IMR-90 (cell line): ENCODE measurements at regions not wholly inside any gene's neighbourhood (a gene's known extent, or its start where the extent isn't known, plus 50 kb on each side); places are given as distances from the start of the nearest gene placed in this dataset.

Experiments used
- ATAC-seq: fragments of 200-7000 bp; cut with Tn5 transposase; 2 replicates; pipeline ENCODE4 v1.9.1; 2020; ENCODE audit warnings: low read depth, mild to moderate bottlenecking, moderate library complexity
- BruUV-seq: library from RNA; stranded (reverse); fragments of 400-500 nt; replicated peaks from 2 replicates; lab custom pipeline; 2021; lab: Mats Ljungman, UMichigan
- CTCF ChIA-PET: fragments of 300-600 bp; formaldehyde crosslinking; extraction: SDS; loops from one replicate; lab custom pipeline; 2021; ENCODE audit warnings: antibody characterized with exemption; lab: Yijun Ruan, JAX
- POLR2A ChIA-PET: fragments of 300-600 bp; sonication (Branson Sonifier 250); formaldehyde crosslinking; loops from one replicate; lab custom pipeline; 2022; ENCODE audit warnings: antibody characterized with exemption; ENCODE audit not compliant: unreplicated experiment; lab: Charles Lee
- DNase-seq: peaks from one replicate; pipeline ENCODE4 v3.0.0; 2013
- H2AFZ ChIP-seq: replicated peaks from 2 replicates; pipeline ENCODE3; 2013; ENCODE audit warnings: low read length, mild to moderate bottlenecking; ENCODE audit not compliant: poor library complexity
- H2AK5ac ChIP-seq: 2 replicates; pipeline ENCODE4 v1.6.1; 2013; ENCODE audit warnings: low read depth, low read length, inconsistent platforms
- H2AK9ac ChIP-seq: replicated peaks from 2 replicates; pipeline ENCODE3; 2013; ENCODE audit warnings: mild to moderate bottlenecking, low read depth, low read length, moderate library complexity; ENCODE audit not compliant: poor library complexity
- H2BK120ac ChIP-seq: 2 replicates; pipeline ENCODE4 v1.6.1; 2013; ENCODE audit warnings: low read depth, low read length, inconsistent platforms
- H2BK15ac ChIP-seq: 3 replicates; pipeline ENCODE4 v1.6.1; 2013; ENCODE audit warnings: low read depth, low read length, inconsistent platforms
- H2BK20ac ChIP-seq: 2 replicates; pipeline ENCODE4 v1.6.1; 2013; ENCODE audit warnings: low read depth, mild to moderate bottlenecking, inconsistent platforms, low read length, moderate library complexity
- H2BK5ac ChIP-seq: 2 replicates; pipeline ENCODE4 v1.6.1; 2013; ENCODE audit warnings: mild to moderate bottlenecking, low read depth, low read length, inconsistent platforms; ENCODE audit not compliant: poor library complexity, severe bottlenecking
- H3K14ac ChIP-seq: replicated peaks from 2 replicates; pipeline ENCODE4 v1.6.1; 2013; ENCODE audit warnings: low read depth, low read length, inconsistent platforms
- H3K18ac ChIP-seq: 2 replicates; pipeline ENCODE4 v1.6.1; 2013; ENCODE audit warnings: low read depth, low read length, control low read depth
- H3K23ac ChIP-seq: 2 replicates; pipeline ENCODE4 v1.6.1; 2013; ENCODE audit warnings: low read depth, low read length, inconsistent platforms
- H3K27ac ChIP-seq: 2 replicates; pipeline ENCODE4 v1.5.1; 2013; ENCODE audit warnings: mild to moderate bottlenecking, control low read depth, low read length; ENCODE audit not compliant: insufficient read depth
- H3K27me3 ChIP-seq: 2 replicates; pipeline ENCODE4 v1.6.1; 2013; ENCODE audit warnings: low read length; ENCODE audit not compliant: control insufficient read depth, insufficient read depth
- H3K36me3 ChIP-seq: 2 replicates; pipeline ENCODE4 v1.6.1; 2013; ENCODE audit warnings: low read length, mixed read lengths; ENCODE audit not compliant: control insufficient read depth, insufficient read depth
- H3K4ac ChIP-seq: 2 replicates; pipeline ENCODE4 v1.6.1; 2013; ENCODE audit warnings: low read depth, low read length, inconsistent platforms
- H3K4me1 ChIP-seq: 2 replicates; pipeline ENCODE4 v1.6.1; 2013; ENCODE audit warnings: low read length, mixed read lengths; ENCODE audit not compliant: control insufficient read depth, insufficient read depth
- H3K4me2 ChIP-seq: 2 replicates; pipeline ENCODE4 v1.6.1; 2013; ENCODE audit warnings: low read depth, mild to moderate bottlenecking, control low read depth, low read length, moderate library complexity
- H3K4me3 ChIP-seq: 2 replicates; pipeline ENCODE4 v1.5.1; 2013; ENCODE audit warnings: low read depth, mild to moderate bottlenecking, control low read depth, low read length, moderate library complexity; ENCODE audit not compliant: insufficient read depth
- H3K56ac ChIP-seq: 2 replicates; pipeline ENCODE4 v1.6.1; 2013; ENCODE audit warnings: low read length, inconsistent platforms; ENCODE audit not compliant: insufficient read depth; ENCODE audit errors: extremely low read depth
- H3K79me1 ChIP-seq, 2 experiments: 2 replicates each; pipeline ENCODE4 v1.6.1; 2013; ENCODE audit warnings: low read length in 2 of 2, inconsistent platforms in 1 of 2, low read depth in 1 of 2
- H3K9ac ChIP-seq: 2 replicates; pipeline ENCODE4 v1.6.1; 2013; ENCODE audit warnings: low read depth, low read length, control low read depth
- H3K9me1 ChIP-seq: 2 replicates; pipeline ENCODE4 v1.6.1; 2013; ENCODE audit warnings: low read length, inconsistent platforms; ENCODE audit not compliant: insufficient read depth
- H3K9me3 ChIP-seq: 2 replicates; pipeline ENCODE4 v1.6.1; 2013; ENCODE audit warnings: low read length; ENCODE audit not compliant: control insufficient read depth, insufficient read depth
- H4K20me1 ChIP-seq: 2 replicates; pipeline ENCODE4 v1.6.1; 2013; ENCODE audit warnings: low read length, inconsistent platforms; ENCODE audit not compliant: insufficient read depth
- H4K5ac ChIP-seq: 2 replicates; pipeline ENCODE4 v1.6.1; 2013; ENCODE audit warnings: mild to moderate bottlenecking, low read depth, low read length, control low read depth
- H4K8ac ChIP-seq, 2 experiments: 2 replicates each; pipeline ENCODE4 v1.6.1; 2013; ENCODE audit warnings: low read depth in 2 of 2, low read length in 2 of 2, control low read depth in 1 of 2, inconsistent platforms in 1 of 2
- H4K91ac ChIP-seq: 2 replicates; pipeline ENCODE4 v1.6.1; 2013; ENCODE audit warnings: low read depth, low read length, inconsistent platforms; ENCODE audit not compliant: insufficient read depth
- CEBPB ChIP-seq: IDR thresholded peaks from 2 replicates; pipeline ENCODE4 v1.6.1; 2012; ENCODE audit warnings: low read depth, low read length, improper control_type of control experiment
- FOS ChIP-seq: fragments of 150-350 bp; IDR thresholded peaks from 2 replicates; pipeline ENCODE4 v1.6.1; 2016; ENCODE audit warnings: low read depth, low read length
- MAZ ChIP-seq: IDR thresholded peaks from 2 replicates; pipeline ENCODE4 v1.6.1; 2012; ENCODE audit warnings: low read depth, mild to moderate bottlenecking, low read length, improper control_type of control experiment, moderate library complexity, borderline replicate concordance
- NFE2L2 ChIP-seq: fragments of 150-350 bp; IDR thresholded peaks from 2 replicates; pipeline ENCODE4 v1.6.1; 2016; ENCODE audit warnings: low read depth, mild to moderate bottlenecking, low read length
- POLR2A ChIP-seq: IDR thresholded peaks from 2 replicates; pipeline ENCODE4 v1.6.1; 2012; ENCODE audit warnings: mild to moderate bottlenecking, low read depth, low read length
- RAD21 ChIP-seq: IDR thresholded peaks from 2 replicates; pipeline ENCODE4 v1.6.1; 2012; ENCODE audit warnings: low read length, improper control_type of control experiment
- RCOR1 ChIP-seq: IDR thresholded peaks from 2 replicates; pipeline ENCODE4 v1.6.1; 2012; ENCODE audit warnings: mild to moderate bottlenecking, low read length, improper control_type of control experiment; ENCODE audit not compliant: insufficient replicate concordance
- RFX5 ChIP-seq: IDR thresholded peaks from 2 replicates; pipeline ENCODE4 v1.8.0; 2012; ENCODE audit warnings: low read depth, mild to moderate bottlenecking, low read length, moderate library complexity
- WGBS, 2 experiments: methylation state at CpG; one replicate each; pipeline versions ENCODE4 v1.1.5 to v1.1.7; 2013; ENCODE audit warnings: missing lambda C conversion rate in 2 of 2; ENCODE audit not compliant: insufficient read length in 1 of 2; ENCODE audit errors: extremely low coverage in 2 of 2; 5-methylcytosine and 5-hydroxymethylcytosine counted together
- dilution Hi-C: fragments of 300-500 bp; cut with HindIII; formaldehyde crosslinking; loops from one replicate; pipeline ENCODE4 v1.14.3; 2018; ENCODE audit warnings: low sequenced_read_pairs; ENCODE audit not compliant: unreplicated experiment
- in situ Hi-C: fragments of 300-500 bp; cut with MboI; formaldehyde crosslinking; loops from 3 replicates; pipeline ENCODE4 v1.14.3; 2019; ENCODE audit warnings: low sequenced_read_pairs, inconsistent platforms, mixed read lengths
- intact Hi-C: fragments of 100-400 bp; cut with micrococcal nuclease; formaldehyde crosslinking; loops from 2 replicates; pipeline ENCODE4 v1.10.0; 2022
- TF ChIP-seq, protein P1 (sequence below): fragments of 150-350 bp; IDR thresholded peaks from 2 replicates; pipeline ENCODE4 v1.6.1; 2016; ENCODE audit warnings: low read depth, mild to moderate bottlenecking, low read length, moderate library complexity, borderline replicate concordance
- TF ChIP-seq, protein P2 (sequence below): fragments of 150-350 bp; IDR thresholded peaks from 2 replicates; pipeline ENCODE4 v1.6.1; 2017; ENCODE audit warnings: mild to moderate bottlenecking, antibody characterized with exemption, low read length, low read depth

DNA sequence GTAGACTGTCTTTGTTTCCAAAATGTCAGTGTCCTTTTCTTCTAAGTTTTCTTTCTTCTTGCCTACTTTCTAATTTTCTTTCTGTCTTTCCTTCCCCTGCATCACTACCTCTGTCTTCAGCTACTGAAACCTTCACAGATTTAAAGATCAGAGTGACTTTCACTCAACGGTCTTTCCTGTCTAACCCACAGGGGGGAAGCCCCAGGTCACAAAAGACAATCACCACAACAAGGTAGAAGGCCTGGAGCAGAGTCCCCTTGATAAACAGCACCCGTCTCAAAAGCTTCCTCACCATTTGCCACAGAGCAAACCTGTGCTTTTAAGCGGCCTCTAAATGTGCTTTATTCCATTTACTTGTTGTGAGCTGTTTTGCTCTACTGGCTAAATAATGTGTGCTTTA, 665.4 kb downstream of the BCL11A start:
- Histone ChIP-seq H3K4me1 (no peaks in the 10 kb centered on the region), H3K9me1 (no peaks in the 10 kb centered on the region), H3K23ac (no peak overlapping the region), H3K79me1 (no peaks in the 10 kb centered on the region), H4K8ac (no peak overlapping the region), H4K20me1 (no peaks in the 10 kb centered on the region), H3K14ac (no peak overlapping the region), H3K4me2 (no peak overlapping the region), H2BK5ac (no peak overlapping the region), H2BK120ac (no peak overlapping the region), H3K27ac (no peak overlapping the region), H3K9me3 (no peaks in the 10 kb centered on the region; the same call in 1 of the 2 replicates), H3K4ac (no peak overlapping the region), H3K56ac (no peak overlapping the region), H4K5ac (no peak overlapping the region), H3K36me3 (no peaks in the 10 kb centered on the region), H2AK9ac (no peak overlapping the region), H3K18ac (no peak overlapping the region), H3K9ac (no peak overlapping the region), H2BK20ac (no peak overlapping the region), H3K4me3 (no peak overlapping the region), H2BK15ac (no peak overlapping the region), H2AFZ (no peak overlapping the region), H2AK5ac (no peak overlapping the region), H3K27me3 (no peaks in the 10 kb centered on the region), H4K91ac (no peak overlapping the region)
- TF ChIP-seq CEBPB (no peak), RAD21 (no peak), MAZ (no peak), FOS (no peak), POLR2A (no peak), RCOR1 (no peak), RFX5 (no peak), NFE2L2 (no peak)
- TF ChIP-seq, protein P1, sequence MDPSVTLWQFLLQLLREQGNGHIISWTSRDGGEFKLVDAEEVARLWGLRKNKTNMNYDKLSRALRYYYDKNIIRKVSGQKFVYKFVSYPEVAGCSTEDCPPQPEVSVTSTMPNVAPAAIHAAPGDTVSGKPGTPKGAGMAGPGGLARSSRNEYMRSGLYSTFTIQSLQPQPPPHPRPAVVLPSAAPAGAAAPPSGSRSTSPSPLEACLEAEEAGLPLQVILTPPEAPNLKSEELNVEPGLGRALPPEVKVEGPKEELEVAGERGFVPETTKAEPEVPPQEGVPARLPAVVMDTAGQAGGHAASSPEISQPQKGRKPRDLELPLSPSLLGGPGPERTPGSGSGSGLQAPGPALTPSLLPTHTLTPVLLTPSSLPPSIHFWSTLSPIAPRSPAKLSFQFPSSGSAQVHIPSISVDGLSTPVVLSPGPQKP, result no peak
- TF ChIP-seq, protein P2, sequence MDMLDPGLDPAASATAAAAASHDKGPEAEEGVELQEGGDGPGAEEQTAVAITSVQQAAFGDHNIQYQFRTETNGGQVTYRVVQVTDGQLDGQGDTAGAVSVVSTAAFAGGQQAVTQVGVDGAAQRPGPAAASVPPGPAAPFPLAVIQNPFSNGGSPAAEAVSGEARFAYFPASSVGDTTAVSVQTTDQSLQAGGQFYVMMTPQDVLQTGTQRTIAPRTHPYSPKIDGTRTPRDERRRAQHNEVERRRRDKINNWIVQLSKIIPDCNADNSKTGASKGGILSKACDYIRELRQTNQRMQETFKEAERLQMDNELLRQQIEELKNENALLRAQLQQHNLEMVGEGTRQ, result no peak
- intact Hi-C loops (no loop called here), dilution Hi-C loops (no loop called here), in situ Hi-C loops (no loop called here)
- ChIA-PET CTCF (no interaction called here), POLR2A (no interaction called here)
- DNase-seq, result no peak
- WGBS, 2 experiments, result no CpG with 5 or more reads among the region's 3 CpGs
- no peak for ATAC-seq
- no TSS peak for BruUV-seq
